ENCODE measurements at regions not wholly inside any gene's neighbourhood (a gene's known extent, or its start where the extent isn't known, plus 50 kb on each side); places are given as distances from the start of the nearest gene placed in this dataset.
A peak's percentile ranks its signal among the peaks of the same experiment; 100 is the strongest.

DNA sequence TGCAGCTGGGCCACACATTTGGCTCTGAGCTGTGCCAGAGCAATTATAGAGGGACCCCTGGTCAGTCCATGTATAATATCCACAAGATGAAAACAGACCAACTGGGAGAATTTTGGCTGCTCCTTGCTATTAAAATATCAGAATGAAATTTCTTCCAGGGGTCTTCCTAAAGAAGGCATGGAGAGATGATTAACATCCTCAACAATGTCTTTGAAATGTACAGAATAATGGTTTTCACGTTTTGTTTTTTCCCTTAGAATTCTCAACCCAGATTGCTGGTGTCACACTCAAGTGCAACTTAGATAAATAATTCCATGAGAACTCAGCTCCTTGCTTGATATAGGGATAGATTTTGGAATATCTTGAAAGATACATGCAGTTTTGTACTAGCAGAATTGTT, 148.3 kb upstream of the SLC24A2 start:
- H3K36me3 ChIP-seq (ENCODE audit: control insufficient read depth, insufficient read depth, low read length) = no peaks in the 10 kb centered on the region
- H3K4me1 ChIP-seq (ENCODE audit: control insufficient read depth, insufficient read depth, low read length) = peaks cover 4% of the 10 kb centered on the region
- no peaks in the 10 kb centered on the region for H3K27me3 ChIP-seq (ENCODE audit: control insufficient read depth, insufficient read depth, low read length)
- no peak overlapping the region for H3K4me3 ChIP-seq (ENCODE audit: low read length)
- WGBS (ENCODE audit: insufficient coverage) = no CpG with 5 or more reads among the region's 1 CpG
- H3K27ac ChIP-seq (ENCODE audit: low read length) = no peak overlapping the region
- no peaks in the 10 kb centered on the region for H3K9me3 ChIP-seq (replicated peaks; ENCODE audit: control insufficient read depth, low read depth, low read length)
- no peak for DNase-seq

DNA sequence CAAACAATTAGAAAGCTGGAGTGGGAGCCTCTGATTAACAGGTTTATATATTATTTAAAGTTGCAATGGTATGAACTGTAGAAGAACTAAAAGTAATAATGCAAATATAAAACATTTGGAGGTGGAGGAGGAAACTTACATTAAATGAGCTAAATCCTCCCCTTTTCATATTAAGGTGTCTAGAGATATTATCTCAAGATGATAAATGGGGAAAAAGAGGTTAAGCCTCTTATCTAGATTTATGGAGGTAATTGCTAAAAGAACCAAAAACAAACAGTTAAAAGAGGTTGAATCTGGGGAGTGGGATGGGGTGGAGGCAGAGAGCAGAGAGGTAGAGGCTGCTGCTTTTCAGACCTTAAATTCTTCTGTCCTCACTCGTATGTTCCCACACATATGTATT, 147.8 kb upstream of the SLC24A2 start:
- no peak overlapping the region for H3K4me3 ChIP-seq (ENCODE audit: low read length)
- H3K4me1 ChIP-seq (ENCODE audit: control insufficient read depth, insufficient read depth, low read length) = peaks cover 4% of the 10 kb centered on the region
- no peaks in the 10 kb centered on the region for H3K9me3 ChIP-seq (replicated peaks; ENCODE audit: control insufficient read depth, low read depth, low read length)
- no peaks in the 10 kb centered on the region for H3K36me3 ChIP-seq (ENCODE audit: control insufficient read depth, insufficient read depth, low read length)
- H3K27me3 ChIP-seq (ENCODE audit: control insufficient read depth, insufficient read depth, low read length) = no peaks in the 10 kb centered on the region
- WGBS (ENCODE audit: insufficient coverage) = no CpG with 5 or more reads among the region's 1 CpG
- DNase-seq = no peak
- H3K27ac ChIP-seq (ENCODE audit: low read length) = no peak overlapping the region

DNA sequence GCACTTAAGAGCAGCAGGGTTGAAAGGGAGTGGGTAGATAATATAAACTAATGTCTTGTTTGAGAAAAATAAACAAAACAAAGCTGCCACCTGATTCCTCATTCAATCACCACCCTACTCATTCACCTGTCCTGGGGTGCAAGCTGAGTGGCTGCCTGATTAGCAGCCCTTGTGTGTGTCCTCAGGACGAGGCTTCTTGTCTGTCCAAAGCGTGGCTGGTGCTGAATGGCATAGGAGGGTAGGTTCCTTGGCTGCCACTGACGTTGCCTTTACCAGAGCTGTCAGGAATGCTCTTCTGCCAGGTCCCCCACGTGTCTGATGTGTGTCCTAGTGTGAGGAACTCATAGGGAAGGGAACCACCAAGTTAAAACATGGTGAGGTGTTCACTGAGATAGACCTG, 146.6 kb upstream of the SLC24A2 start:
- Histone ChIP-seq H3K36me3 (ENCODE audit: control insufficient read depth, insufficient read depth, low read length) (no peaks in the 10 kb centered on the region), H3K4me1 (ENCODE audit: control insufficient read depth, insufficient read depth, low read length) (peaks cover 4% of the 10 kb centered on the region), H3K9me3 (replicated peaks; ENCODE audit: control insufficient read depth, low read depth, low read length) (no peaks in the 10 kb centered on the region), H3K27me3 (ENCODE audit: control insufficient read depth, insufficient read depth, low read length) (no peaks in the 10 kb centered on the region), H3K27ac (ENCODE audit: low read length) (no peak overlapping the region), H3K4me3 (ENCODE audit: low read length) (no peak overlapping the region)
- WGBS (ENCODE audit: insufficient coverage) = no CpG with 5 or more reads among the region's 4 CpGs
- DNase-seq = no peak

DNA sequence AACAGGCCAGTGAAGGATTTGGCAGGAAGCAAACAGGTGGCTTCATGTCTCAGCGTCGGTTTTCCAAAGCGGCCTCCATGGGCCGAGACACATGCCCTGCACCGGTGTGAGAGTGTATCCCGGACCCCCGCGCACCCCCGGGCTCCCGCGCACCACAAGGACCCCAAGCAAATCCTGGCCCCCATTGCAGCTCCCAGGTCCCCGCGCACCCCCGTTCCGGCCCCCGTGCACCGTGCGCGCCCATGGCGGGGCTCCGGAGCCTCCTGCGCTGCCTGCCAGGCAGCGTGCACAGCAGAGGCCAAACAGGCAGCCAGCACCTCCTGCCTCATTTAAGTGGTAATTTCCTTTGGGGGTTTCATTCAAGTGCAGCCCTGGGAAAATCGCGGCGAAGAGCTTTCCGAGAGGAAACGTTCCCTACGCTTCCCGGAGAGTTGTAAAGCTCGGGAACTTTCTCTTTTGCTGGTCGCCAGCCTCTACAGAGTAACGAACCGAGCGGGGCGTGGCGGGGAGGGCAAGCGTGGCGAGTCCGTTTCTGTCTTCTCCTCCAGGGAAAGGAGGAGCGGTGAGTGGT, 145.5 kb upstream of the SLC24A2 start:
- Histone ChIP-seq H3K27ac (ENCODE audit: low read length) (no peak overlapping the region), H3K9me3 (replicated peaks; ENCODE audit: control insufficient read depth, low read depth, low read length) (no peaks in the 10 kb centered on the region), H3K4me3 (ENCODE audit: low read length) (peak overlapping the region; percentile 27), H3K36me3 (ENCODE audit: control insufficient read depth, insufficient read depth, low read length) (no peaks in the 10 kb centered on the region), H3K27me3 (ENCODE audit: control insufficient read depth, insufficient read depth, low read length) (no peaks in the 10 kb centered on the region), H3K4me1 (ENCODE audit: control insufficient read depth, insufficient read depth, low read length) (peaks cover 4% of the 10 kb centered on the region)
- DNase-seq = peak; percentile 52
- 5% methylated on average over 32 of the region's 41 CpGs for WGBS (ENCODE audit: insufficient coverage)

DNA sequence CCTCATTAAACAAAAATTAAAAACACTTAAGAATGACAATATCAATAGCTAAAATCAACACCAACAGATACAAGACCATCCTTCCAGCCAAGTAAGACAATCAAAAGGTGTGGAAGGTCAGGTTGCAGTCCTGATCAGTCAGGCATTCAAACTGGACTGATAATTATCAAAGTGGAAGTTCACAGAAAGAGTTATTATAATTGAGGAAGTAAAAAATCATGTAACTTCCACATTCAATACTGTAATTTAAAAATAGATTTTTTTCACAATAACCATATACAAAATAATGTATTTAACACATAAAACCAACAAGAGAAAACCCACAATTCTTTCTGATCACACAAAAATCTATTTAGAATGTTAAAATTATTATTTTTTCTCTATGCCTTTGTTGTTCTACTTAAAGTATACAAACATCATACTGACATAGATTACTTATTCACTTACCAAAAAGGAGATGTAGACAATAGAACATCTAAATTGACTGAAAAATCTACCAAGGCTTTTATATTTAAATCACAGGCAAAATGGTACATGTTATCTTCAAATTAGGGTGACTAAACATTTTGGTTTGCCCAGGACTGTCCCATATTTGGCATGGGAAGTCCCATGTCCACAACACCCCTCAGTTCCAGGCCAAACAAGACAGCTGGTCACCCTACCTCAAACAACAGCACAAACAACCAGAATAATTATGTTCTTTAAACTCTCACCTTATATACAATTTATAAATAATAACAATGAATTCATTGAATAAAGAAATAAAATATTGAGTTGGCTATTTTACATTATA, 142.5 kb upstream of the SLC24A2 start:
- H3K36me3 ChIP-seq (ENCODE audit: control insufficient read depth, insufficient read depth, low read length) = no peaks in the 10 kb centered on the region
- DNase-seq = no peak
- no peak overlapping the region for H3K4me3 ChIP-seq (ENCODE audit: low read length)
- H3K27ac ChIP-seq (ENCODE audit: low read length) = no peak overlapping the region
- H3K4me1 ChIP-seq (ENCODE audit: control insufficient read depth, insufficient read depth, low read length) = peaks cover 7% of the 10 kb centered on the region
- H3K9me3 ChIP-seq (replicated peaks; ENCODE audit: control insufficient read depth, low read depth, low read length) = no peaks in the 10 kb centered on the region
- H3K27me3 ChIP-seq (ENCODE audit: control insufficient read depth, insufficient read depth, low read length) = no peaks in the 10 kb centered on the region

DNA sequence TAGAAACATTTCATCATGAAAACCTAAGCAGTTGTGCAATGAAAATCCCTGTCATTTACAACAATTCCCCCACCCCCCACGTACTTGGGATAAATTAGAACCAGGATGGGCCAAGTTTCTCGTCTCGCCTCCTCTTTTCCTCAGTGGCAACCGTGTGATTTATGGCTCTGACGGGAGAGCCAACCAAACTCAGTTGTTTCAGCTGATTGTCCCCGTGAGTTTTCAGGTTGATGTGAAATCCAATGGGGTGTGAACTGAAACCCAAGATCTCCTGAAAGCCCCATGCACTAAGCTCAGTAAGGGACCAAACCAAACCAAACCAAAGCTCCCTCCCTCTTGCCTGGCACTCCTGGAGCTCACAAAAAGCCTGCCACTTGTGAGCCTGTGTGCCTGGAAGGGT, 138.7 kb upstream of the SLC24A2 start:
- Histone ChIP-seq H3K4me3 (ENCODE audit: low read length) (no peak overlapping the region), H3K9me3 (replicated peaks; ENCODE audit: control insufficient read depth, low read depth, low read length) (no peaks in the 10 kb centered on the region), H3K27me3 (ENCODE audit: control insufficient read depth, insufficient read depth, low read length) (peaks cover 4% of the 10 kb centered on the region), H3K4me1 (ENCODE audit: control insufficient read depth, insufficient read depth, low read length) (peaks cover 6% of the 10 kb centered on the region), H3K27ac (ENCODE audit: low read length) (no peak overlapping the region), H3K36me3 (ENCODE audit: control insufficient read depth, insufficient read depth, low read length) (no peaks in the 10 kb centered on the region)
- WGBS (ENCODE audit: insufficient coverage) = no CpG with 5 or more reads among the region's 6 CpGs
- DNase-seq = no peak

DNA sequence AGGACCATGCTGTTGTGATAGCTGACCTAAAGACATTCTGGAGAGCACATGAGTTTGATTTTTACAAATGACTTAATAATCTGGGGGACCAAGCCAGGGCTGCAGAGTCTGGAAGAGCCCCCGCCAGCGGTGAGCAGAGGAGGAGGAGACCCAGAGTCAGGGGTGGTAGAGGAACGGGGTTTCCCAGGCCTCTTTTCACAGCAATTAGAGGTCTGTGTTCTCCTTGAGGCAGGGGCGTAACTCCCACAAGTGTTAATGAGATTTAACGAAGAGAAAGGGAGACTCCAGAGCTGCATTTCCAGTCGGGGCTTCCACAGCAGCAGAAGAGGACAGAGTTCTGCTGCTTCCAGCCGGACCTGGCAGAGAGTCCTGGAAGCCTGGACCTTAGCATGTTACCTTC, 137.9 kb upstream of the SLC24A2 start:
- Histone ChIP-seq H3K9me3 (replicated peaks; ENCODE audit: control insufficient read depth, low read depth, low read length) (no peaks in the 10 kb centered on the region), H3K27me3 (ENCODE audit: control insufficient read depth, insufficient read depth, low read length) (peaks cover 4% of the 10 kb centered on the region), H3K27ac (ENCODE audit: low read length) (no peak overlapping the region), H3K4me1 (ENCODE audit: control insufficient read depth, insufficient read depth, low read length) (peaks cover 6% of the 10 kb centered on the region), H3K36me3 (ENCODE audit: control insufficient read depth, insufficient read depth, low read length) (no peaks in the 10 kb centered on the region), H3K4me3 (ENCODE audit: low read length) (no peak overlapping the region)
- no peak for DNase-seq
- 55% methylated on average over 7 of the region's 7 CpGs for WGBS (ENCODE audit: insufficient coverage)

DNA sequence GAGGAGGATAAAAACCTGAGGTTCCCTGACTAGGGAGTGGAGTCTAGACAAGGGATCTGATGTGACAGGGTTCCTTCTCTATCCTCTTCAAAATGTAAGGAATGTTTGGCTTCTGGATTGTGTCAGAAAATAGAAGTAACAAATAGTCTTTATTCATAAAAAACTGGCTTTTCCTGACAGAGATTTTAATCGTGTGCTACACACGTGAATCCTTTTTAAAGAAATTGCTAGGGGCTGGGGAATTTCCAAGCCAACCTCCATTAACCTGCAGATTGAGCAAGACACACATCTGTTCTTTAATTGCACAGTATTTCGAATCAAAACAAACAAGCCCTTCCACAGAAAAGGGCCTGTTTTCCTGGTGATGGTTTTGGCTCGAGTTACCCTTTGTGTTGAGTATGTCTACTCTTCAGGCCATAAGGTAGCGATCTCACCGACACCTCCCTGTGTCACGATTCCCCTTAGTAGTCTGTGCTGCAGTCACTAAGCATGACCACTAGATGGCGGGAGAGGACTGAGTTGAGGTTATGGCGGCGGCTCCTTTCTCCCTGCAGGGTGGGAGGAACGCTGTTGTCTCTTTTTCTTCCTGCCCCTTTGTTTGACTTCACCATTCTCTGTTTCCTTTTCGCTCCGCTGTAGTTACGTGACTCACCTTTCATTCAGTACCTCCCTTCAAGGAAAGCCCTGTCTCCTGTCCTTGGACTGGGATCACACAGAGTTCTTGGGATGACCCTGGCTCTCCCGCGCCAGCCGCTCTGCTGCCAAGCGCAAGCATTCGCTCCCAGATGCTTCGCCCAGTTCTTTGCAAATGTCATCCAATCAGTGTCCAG, 137.1 kb upstream of the SLC24A2 start:
- peaks cover 4% of the 10 kb centered on the region for H3K27me3 ChIP-seq (ENCODE audit: control insufficient read depth, insufficient read depth, low read length)
- peaks cover 6% of the 10 kb centered on the region for H3K4me1 ChIP-seq (ENCODE audit: control insufficient read depth, insufficient read depth, low read length)
- WGBS (ENCODE audit: insufficient coverage) = 0% methylated on average over 8 of the region's 20 CpGs
- no peaks in the 10 kb centered on the region for H3K9me3 ChIP-seq (replicated peaks; ENCODE audit: control insufficient read depth, low read depth, low read length)
- no peaks in the 10 kb centered on the region for H3K36me3 ChIP-seq (ENCODE audit: control insufficient read depth, insufficient read depth, low read length)
- peak overlapping the region; percentile 51 for H3K4me3 ChIP-seq (ENCODE audit: low read length)
- H3K27ac ChIP-seq (ENCODE audit: low read length) = no peak overlapping the region
- DNase-seq = peak; percentile 81

DNA sequence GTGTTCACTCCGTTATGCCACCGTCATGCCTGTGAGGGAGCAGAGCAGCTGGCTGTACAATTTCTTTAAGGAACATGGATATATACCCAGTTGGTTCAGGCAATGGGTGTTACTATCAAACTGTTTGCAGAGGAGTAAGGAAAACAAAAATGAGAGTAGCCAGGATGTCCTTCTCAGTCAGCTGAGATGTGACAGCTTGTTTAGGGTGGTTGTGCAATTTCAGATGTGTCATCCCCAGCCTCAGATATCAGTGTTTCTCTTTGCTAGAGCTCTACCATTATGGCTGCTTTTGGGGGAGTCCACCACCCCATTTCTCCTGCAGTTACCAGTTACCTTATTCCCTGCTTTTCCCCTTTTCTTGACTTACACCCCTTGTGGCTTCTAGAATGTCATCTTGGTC, 135.2 kb upstream of the SLC24A2 start:
- Histone ChIP-seq H3K36me3 (ENCODE audit: control insufficient read depth, insufficient read depth, low read length) (no peaks in the 10 kb centered on the region), H3K9me3 (replicated peaks; ENCODE audit: control insufficient read depth, low read depth, low read length) (no peaks in the 10 kb centered on the region), H3K27ac (ENCODE audit: low read length) (no peak overlapping the region), H3K27me3 (ENCODE audit: control insufficient read depth, insufficient read depth, low read length) (peaks cover 4% of the 10 kb centered on the region), H3K4me1 (ENCODE audit: control insufficient read depth, insufficient read depth, low read length) (peaks cover 6% of the 10 kb centered on the region), H3K4me3 (ENCODE audit: low read length) (no peak overlapping the region)
- WGBS (ENCODE audit: insufficient coverage) = 86% methylated on average over 1 of the region's 2 CpGs
- DNase-seq = no peak

DNA sequence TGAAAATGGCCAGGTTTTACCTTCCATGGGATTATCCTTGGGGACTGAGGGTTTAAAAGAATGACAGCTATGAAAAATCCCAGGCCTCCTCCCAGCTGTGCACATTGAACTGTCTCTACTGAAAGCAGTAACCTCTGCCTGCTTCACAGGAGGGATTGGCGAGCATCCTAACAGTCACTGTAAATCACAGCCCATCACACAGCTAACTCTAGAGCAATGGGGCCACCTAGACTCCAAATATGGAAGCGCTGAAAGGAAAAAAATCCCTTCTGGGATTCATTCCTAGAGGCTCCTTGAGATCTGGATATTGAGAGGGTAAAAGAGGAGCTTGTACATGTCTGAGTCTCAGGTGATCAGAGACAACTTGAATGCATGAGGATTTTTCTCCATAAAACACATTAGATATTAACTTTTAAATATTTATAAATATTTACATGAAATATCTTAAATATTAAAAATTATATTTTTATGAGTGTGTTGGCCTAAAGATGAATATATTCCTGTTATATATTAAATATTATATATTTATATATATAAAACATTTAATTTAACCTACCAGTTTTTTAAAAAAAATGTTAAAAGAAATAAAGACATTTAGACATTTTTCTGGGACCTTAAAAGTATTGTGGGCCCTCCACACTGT, 133.8 kb upstream of the SLC24A2 start:
- peaks cover 7% of the 10 kb centered on the region for H3K27me3 ChIP-seq (ENCODE audit: control insufficient read depth, insufficient read depth, low read length)
- peaks cover 6% of the 10 kb centered on the region for H3K4me1 ChIP-seq (ENCODE audit: control insufficient read depth, insufficient read depth, low read length)
- peak; percentile 69 for DNase-seq
- WGBS (ENCODE audit: insufficient coverage) = no CpG with 5 or more reads among the region's 2 CpGs
- no peaks in the 10 kb centered on the region for H3K9me3 ChIP-seq (replicated peaks; ENCODE audit: control insufficient read depth, low read depth, low read length)
- H3K4me3 ChIP-seq (ENCODE audit: low read length) = no peak overlapping the region
- H3K36me3 ChIP-seq (ENCODE audit: control insufficient read depth, insufficient read depth, low read length) = no peaks in the 10 kb centered on the region
- H3K27ac ChIP-seq (ENCODE audit: low read length) = no peak overlapping the region
